ENCODE measurements at regions not wholly inside any gene's neighbourhood (a gene's known extent, or its start where the extent isn't known, plus 50 kb on each side); places are given as distances from the start of the nearest gene placed in this dataset.

GRCh38 chr6:137941995-137942394, 74.9 kb downstream of the TNFAIP3 start:
- TF ChIP-seq EZH2 (IDR thresholded peaks at IDR 0.05; ENCODE audit: borderline replicate concordance, insufficient read depth, low read length, poor library complexity, severe bottlenecking) (no peak), EP300 (conservative IDR thresholded peaks at IDR 0.05; ENCODE audit: poor library complexity, severe bottlenecking) (no peak), RAD21 (conservative IDR thresholded peaks at IDR 0.05) (no peak), POLR2AphosphoS5 (IDR thresholded peaks at IDR 0.05) (no peak), TAF1 (IDR thresholded peaks at IDR 0.05; ENCODE audit: low read depth) (no peak), SMC3 (conservative IDR thresholded peaks at IDR 0.05; ENCODE audit: poor library complexity) (no peak)
- TF ChIP-seq, protein P1, sequence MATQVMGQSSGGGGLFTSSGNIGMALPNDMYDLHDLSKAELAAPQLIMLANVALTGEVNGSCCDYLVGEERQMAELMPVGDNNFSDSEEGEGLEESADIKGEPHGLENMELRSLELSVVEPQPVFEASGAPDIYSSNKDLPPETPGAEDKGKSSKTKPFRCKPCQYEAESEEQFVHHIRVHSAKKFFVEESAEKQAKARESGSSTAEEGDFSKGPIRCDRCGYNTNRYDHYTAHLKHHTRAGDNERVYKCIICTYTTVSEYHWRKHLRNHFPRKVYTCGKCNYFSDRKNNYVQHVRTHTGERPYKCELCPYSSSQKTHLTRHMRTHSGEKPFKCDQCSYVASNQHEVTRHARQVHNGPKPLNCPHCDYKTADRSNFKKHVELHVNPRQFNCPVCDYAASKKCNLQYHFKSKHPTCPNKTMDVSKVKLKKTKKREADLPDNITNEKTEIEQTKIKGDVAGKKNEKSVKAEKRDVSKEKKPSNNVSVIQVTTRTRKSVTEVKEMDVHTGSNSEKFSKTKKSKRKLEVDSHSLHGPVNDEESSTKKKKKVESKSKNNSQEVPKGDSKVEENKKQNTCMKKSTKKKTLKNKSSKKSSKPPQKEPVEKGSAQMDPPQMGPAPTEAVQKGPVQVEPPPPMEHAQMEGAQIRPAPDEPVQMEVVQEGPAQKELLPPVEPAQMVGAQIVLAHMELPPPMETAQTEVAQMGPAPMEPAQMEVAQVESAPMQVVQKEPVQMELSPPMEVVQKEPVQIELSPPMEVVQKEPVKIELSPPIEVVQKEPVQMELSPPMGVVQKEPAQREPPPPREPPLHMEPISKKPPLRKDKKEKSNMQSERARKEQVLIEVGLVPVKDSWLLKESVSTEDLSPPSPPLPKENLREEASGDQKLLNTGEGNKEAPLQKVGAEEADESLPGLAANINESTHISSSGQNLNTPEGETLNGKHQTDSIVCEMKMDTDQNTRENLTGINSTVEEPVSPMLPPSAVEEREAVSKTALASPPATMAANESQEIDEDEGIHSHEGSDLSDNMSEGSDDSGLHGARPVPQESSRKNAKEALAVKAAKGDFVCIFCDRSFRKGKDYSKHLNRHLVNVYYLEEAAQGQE (IDR thresholded peaks at IDR 0.05; ENCODE audit: borderline replicate concordance), result no peak
- TF ChIP-seq, protein P2, sequence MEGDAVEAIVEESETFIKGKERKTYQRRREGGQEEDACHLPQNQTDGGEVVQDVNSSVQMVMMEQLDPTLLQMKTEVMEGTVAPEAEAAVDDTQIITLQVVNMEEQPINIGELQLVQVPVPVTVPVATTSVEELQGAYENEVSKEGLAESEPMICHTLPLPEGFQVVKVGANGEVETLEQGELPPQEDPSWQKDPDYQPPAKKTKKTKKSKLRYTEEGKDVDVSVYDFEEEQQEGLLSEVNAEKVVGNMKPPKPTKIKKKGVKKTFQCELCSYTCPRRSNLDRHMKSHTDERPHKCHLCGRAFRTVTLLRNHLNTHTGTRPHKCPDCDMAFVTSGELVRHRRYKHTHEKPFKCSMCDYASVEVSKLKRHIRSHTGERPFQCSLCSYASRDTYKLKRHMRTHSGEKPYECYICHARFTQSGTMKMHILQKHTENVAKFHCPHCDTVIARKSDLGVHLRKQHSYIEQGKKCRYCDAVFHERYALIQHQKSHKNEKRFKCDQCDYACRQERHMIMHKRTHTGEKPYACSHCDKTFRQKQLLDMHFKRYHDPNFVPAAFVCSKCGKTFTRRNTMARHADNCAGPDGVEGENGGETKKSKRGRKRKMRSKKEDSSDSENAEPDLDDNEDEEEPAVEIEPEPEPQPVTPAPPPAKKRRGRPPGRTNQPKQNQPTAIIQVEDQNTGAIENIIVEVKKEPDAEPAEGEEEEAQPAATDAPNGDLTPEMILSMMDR (IDR thresholded peaks at IDR 0.05; ENCODE audit: poor library complexity, severe bottlenecking), result no peak

Measured in neural cell (in vitro differentiated cells).